H9 (cell line): ENCODE measurements at regions not wholly inside any gene's neighbourhood (a gene's known extent, or its start where the extent isn't known, plus 50 kb on each side); places are given as distances from the start of the nearest gene placed in this dataset.
"Not testable (repeated sequence)": the region's sequence is repeated elsewhere in the genome, so short reads cannot be mapped to it uniquely, and the experiment has no call there.

ENCODE experiments used
- DNase-seq: peaks from one replicate; pipeline ENCODE4 v3.0.0-alpha.2; 2017
- H2AFZ ChIP-seq: one replicate; pipeline ENCODE4 v1.6.1; 2013; ENCODE audit warnings: mild to moderate bottlenecking, low read length, control low read depth, moderate library complexity
- H2AK5ac ChIP-seq: 2 replicates; pipeline ENCODE4 v1.6.1; 2013; ENCODE audit warnings: low read length, control low read depth, mixed read lengths; ENCODE audit not compliant: insufficient read length
- H2BK120ac ChIP-seq: one replicate; pipeline ENCODE4 v1.6.1; 2013; ENCODE audit warnings: low read depth, mild to moderate bottlenecking, low read length, control low read depth, inconsistent platforms; ENCODE audit not compliant: poor library complexity, severe bottlenecking
- H2BK12ac ChIP-seq: 2 replicates; pipeline ENCODE4 v1.6.1; 2013; ENCODE audit warnings: low read length, control low read depth, mixed read lengths, low read depth; ENCODE audit not compliant: insufficient read length
- H2BK15ac ChIP-seq: 2 replicates; pipeline ENCODE4 v1.6.1; 2013; ENCODE audit warnings: low read depth, low read length, control low read depth
- H2BK20ac ChIP-seq: one replicate; pipeline ENCODE4 v1.6.1; 2013; ENCODE audit warnings: low read depth, mild to moderate bottlenecking, low read length, control low read depth, inconsistent platforms; ENCODE audit not compliant: poor library complexity, severe bottlenecking
- H2BK5ac ChIP-seq: 2 replicates; pipeline ENCODE4 v1.6.1; 2013; ENCODE audit warnings: low read length, control low read depth, mixed read lengths; ENCODE audit not compliant: insufficient read length
- H3K14ac ChIP-seq: 2 replicates; pipeline ENCODE4 v1.6.1; 2013; ENCODE audit warnings: low read length, control low read depth; ENCODE audit not compliant: insufficient read depth
- H3K18ac ChIP-seq: 2 replicates; pipeline ENCODE4 v1.6.1; 2013; ENCODE audit warnings: low read depth, mild to moderate bottlenecking, mixed read lengths, low read length, control low read depth; ENCODE audit not compliant: insufficient read length
- H3K23ac ChIP-seq: 2 replicates; pipeline ENCODE4 v1.6.1; 2013; ENCODE audit warnings: low read length, control low read depth, mixed read lengths, low read depth; ENCODE audit not compliant: insufficient read length
- H3K23me2 ChIP-seq: 2 replicates; pipeline ENCODE4 v1.6.1; 2013; ENCODE audit warnings: low read depth, mild to moderate bottlenecking, mixed read lengths, low read length, control low read depth; ENCODE audit not compliant: insufficient read length, poor library complexity, severe bottlenecking
- H3K27ac ChIP-seq: 2 replicates; pipeline ENCODE4 v1.5.1; 2013; ENCODE audit warnings: low read length, control low read depth, mixed read lengths, low read depth; ENCODE audit not compliant: insufficient read length
- H3K27me3 ChIP-seq: 2 replicates; pipeline ENCODE4 v1.6.1; 2013; ENCODE audit warnings: low read length, control low read depth, inconsistent platforms; ENCODE audit not compliant: insufficient read depth
- H3K4ac ChIP-seq: 2 replicates; pipeline ENCODE4 v1.6.1; 2013; ENCODE audit warnings: low read depth, mild to moderate bottlenecking, control low read depth, inconsistent platforms, low read length, moderate library complexity
- H3K4me1 ChIP-seq: 2 replicates; pipeline ENCODE4 v1.6.1; 2013; ENCODE audit warnings: low read length, control low read depth, inconsistent platforms; ENCODE audit not compliant: insufficient read depth
- H3K4me2 ChIP-seq: 2 replicates; pipeline ENCODE4 v1.6.1; 2013; ENCODE audit warnings: low read length, control low read depth, mixed read lengths; ENCODE audit not compliant: insufficient read length, insufficient read depth
- H3K56ac ChIP-seq: 2 replicates; pipeline ENCODE4 v1.6.1; 2013; ENCODE audit warnings: low read depth, mild to moderate bottlenecking, mixed read lengths, low read length, control low read depth; ENCODE audit not compliant: insufficient read length
- H3K79me1 ChIP-seq: 2 replicates; pipeline ENCODE4 v1.6.1; 2013; ENCODE audit warnings: low read depth, mild to moderate bottlenecking, moderate library complexity, low read length, control low read depth, inconsistent platforms; ENCODE audit not compliant: insufficient read depth, poor library complexity, severe bottlenecking
- H3K79me2 ChIP-seq: 2 replicates; pipeline ENCODE4 v1.6.1; 2013; ENCODE audit warnings: low read length, control low read depth, inconsistent platforms; ENCODE audit not compliant: insufficient read depth
- H3K9ac ChIP-seq: 2 replicates; pipeline ENCODE4 v1.6.1; 2013; ENCODE audit warnings: low read length, control low read depth, mixed read lengths; ENCODE audit not compliant: insufficient read length; ENCODE audit errors: extremely low read depth
- H3K9me3 ChIP-seq: one replicate; pipeline ENCODE4 v1.6.1; 2013; ENCODE audit warnings: low read depth, low read length, inconsistent platforms; ENCODE audit not compliant: control insufficient read depth
- H3T11ph ChIP-seq: one replicate; pipeline ENCODE4 v1.6.1; 2013; ENCODE audit warnings: mild to moderate bottlenecking, low read length, control low read depth, inconsistent platforms
- H4K20me1 ChIP-seq: one replicate; pipeline ENCODE4 v1.6.1; 2013; ENCODE audit not compliant: control insufficient read depth, insufficient read length, insufficient read depth
- H4K5ac ChIP-seq: 2 replicates; pipeline ENCODE4 v1.6.1; 2013; ENCODE audit warnings: low read depth, mild to moderate bottlenecking, mixed read lengths, low read length, control low read depth; ENCODE audit not compliant: insufficient read length
- H4K8ac ChIP-seq: replicated peaks from 2 replicates; pipeline ENCODE4 v1.6.1; 2013; ENCODE audit warnings: low read length, control low read depth, mixed read lengths, low read depth; ENCODE audit not compliant: insufficient read length
- H4K91ac ChIP-seq: 2 replicates; pipeline ENCODE4 v1.6.1; 2013; ENCODE audit warnings: low read depth, mild to moderate bottlenecking, moderate library complexity, mixed read lengths, low read length, control low read depth; ENCODE audit not compliant: insufficient read length
- H3K27ac Mint-ChIP-seq, 3 experiments: 2 replicates in 2 of 3; 3 replicates in 1 of 3; pipeline ENCODE4 v1.8.0; 2020 to 2021; ENCODE audit warnings: mixed read lengths in 3 of 3, mild to moderate bottlenecking in 1 of 3, moderate library complexity in 1 of 3
- H3K27me3 Mint-ChIP-seq: 2 replicates; pipeline ENCODE4 v1.8.0; 2021; ENCODE audit warnings: low read depth, mild to moderate bottlenecking, moderate library complexity, mixed read lengths
- H3K36me3 Mint-ChIP-seq, 3 experiments: 2 replicates in 2 of 3; 3 replicates in 1 of 3; pipeline ENCODE4 v1.8.0; 2020 to 2021; ENCODE audit warnings: low read depth in 3 of 3, mixed read lengths in 3 of 3; ENCODE audit not compliant: insufficient read depth in 1 of 3
- H3K4me1 Mint-ChIP-seq, 2 experiments: 2 replicates each; pipeline ENCODE4 v1.8.0; 2020; ENCODE audit warnings: mixed read lengths in 2 of 2
- H3K4me3 Mint-ChIP-seq, 2 experiments: 2 replicates in 1 of 2; 3 replicates in 1 of 2; pipeline ENCODE4 v1.8.0; 2020 to 2021; ENCODE audit warnings: mild to moderate bottlenecking in 2 of 2, mixed read lengths in 2 of 2, moderate library complexity in 1 of 2
- H3K9me3 Mint-ChIP-seq, 2 experiments: 2 replicates in 1 of 2; 3 replicates in 1 of 2; pipeline ENCODE4 v1.8.0; 2020; ENCODE audit warnings: mild to moderate bottlenecking in 2 of 2, mixed read lengths in 2 of 2, moderate library complexity in 1 of 2
- WGBS: extraction: QIAGEN DNeasy Blood & Tissue Kit; methylation state at CpG from one replicate; pipeline ENCODE4 v1.1.7; 2013; ENCODE audit warnings: missing lambda C conversion rate, low lambda C conversion rate, mixed read lengths; ENCODE audit not compliant: insufficient read length; ENCODE audit errors: extremely low coverage; 5-methylcytosine and 5-hydroxymethylcytosine counted together

DNA sequence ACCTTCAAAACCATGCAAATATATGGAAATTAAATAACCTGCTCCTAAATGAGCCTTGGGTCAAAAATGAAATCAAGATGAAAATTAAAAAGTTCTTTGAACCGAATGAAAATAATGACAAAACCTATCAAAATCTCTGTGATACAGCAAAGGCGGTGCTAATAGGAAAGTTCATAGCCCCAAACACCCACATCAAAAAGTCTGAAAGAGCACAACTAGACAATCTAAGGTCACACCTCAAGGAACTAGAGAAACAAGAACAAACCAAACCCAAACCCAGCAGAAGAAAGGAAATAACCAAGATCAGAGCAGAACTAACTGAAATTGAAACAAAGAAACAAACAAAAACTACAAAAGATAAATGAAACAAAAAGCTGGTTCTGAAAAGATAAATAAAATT, 477.7 kb upstream of the ARHGEF26 start:
- not testable (repeated sequence) for H3K23me2 ChIP-seq, H3K79me1 ChIP-seq, H2BK12ac ChIP-seq, H3K9me3 ChIP-seq, H4K20me1 ChIP-seq, H3K4me3 Mint-ChIP-seq, H3K23ac ChIP-seq, H3T11ph ChIP-seq, H4K91ac ChIP-seq, H2BK5ac ChIP-seq, H2AK5ac ChIP-seq, H3K4ac ChIP-seq, H3K27me3 Mint-ChIP-seq, DNase-seq, H2BK20ac ChIP-seq, H3K14ac ChIP-seq, H3K27ac ChIP-seq, H3K18ac ChIP-seq, H3K56ac ChIP-seq, H3K27me3 ChIP-seq, H2AFZ ChIP-seq, H3K9ac ChIP-seq, H3K4me2 ChIP-seq, H4K5ac ChIP-seq, H2BK15ac ChIP-seq, H3K79me2 ChIP-seq, H4K8ac ChIP-seq, H2BK120ac ChIP-seq
- H3K4me1 ChIP-seq: peaks cover 12% of the 10 kb centered on the region
- no CpG with 5 or more reads among the region's 2 CpGs for WGBS
- H3K4me1 Mint-ChIP-seq: peaks cover 59 to 63% of the 10 kb centered on the region in 2 experiments
- peak overlapping the region; percentile 61 to 99 (median 89); a peak in 6 of 7 replicates for H3K27ac Mint-ChIP-seq
- H3K36me3 Mint-ChIP-seq: peaks cover 2 to 20% (median 12%) of the 10 kb centered on the region in 3 experiments; a peak in 6 of 7 replicates
- peaks cover 9 to 19% of the 10 kb centered on the region in 2 experiments for H3K9me3 Mint-ChIP-seq
